Karpas-422 (cell line): ENCODE measurements at regions not wholly inside any gene's neighbourhood (a gene's known extent, or its start where the extent isn't known, plus 50 kb on each side); places are given as distances from the start of the nearest gene placed in this dataset.

ENCODE experiments used
- DNase-seq: peaks from one replicate; pipeline ENCODE4 v3.0.0-alpha.2; 2015
- H2AFZ ChIP-seq: fragments of 200-600 bp; sonication (generic); 2 replicates; pipeline ENCODE4 v1.6.1; 2014; ENCODE audit warnings: antibody characterized with exemption, low read length, mixed read lengths
- H3K27ac ChIP-seq: fragments of 200-600 bp; sonication (generic); 2 replicates; pipeline ENCODE4 v1.5.1; 2014; ENCODE audit warnings: mild to moderate bottlenecking, low read length, moderate library complexity
- H3K27me3 ChIP-seq: fragments of 200-600 bp; sonication (generic); 2 replicates; pipeline ENCODE4 v1.6.1; 2014; ENCODE audit warnings: low read length, mixed read lengths
- H3K36me3 ChIP-seq: fragments of 200-600 bp; sonication (generic); 2 replicates; pipeline ENCODE4 v1.6.1; 2014; ENCODE audit warnings: low read length, mixed read lengths; ENCODE audit not compliant: insufficient read depth
- H3K4me1 ChIP-seq: fragments of 200-600 bp; sonication (generic); 2 replicates; pipeline ENCODE4 v1.6.1; 2014; ENCODE audit warnings: mild to moderate bottlenecking, low read length, mixed read lengths
- H3K4me2 ChIP-seq: fragments of 200-600 bp; sonication (generic); 2 replicates; pipeline ENCODE4 v1.6.1; 2014; ENCODE audit warnings: low read length, low read depth, mild to moderate bottlenecking; ENCODE audit not compliant: poor library complexity, severe bottlenecking
- H3K4me3 ChIP-seq: fragments of 200-600 bp; sonication (generic); 2 replicates; pipeline ENCODE4 v1.5.1; 2014; ENCODE audit warnings: mild to moderate bottlenecking, antibody characterized with exemption, low read length, mixed read lengths
- H3K79me2 ChIP-seq: fragments of 200-600 bp; sonication (generic); 2 replicates; pipeline ENCODE4 v1.6.1; 2014; ENCODE audit warnings: mild to moderate bottlenecking, low read length, mixed read lengths
- H3K9ac ChIP-seq: fragments of 200-600 bp; sonication (generic); 2 replicates; pipeline ENCODE4 v1.6.0; 2014; ENCODE audit warnings: low read length
- H3K9me2 ChIP-seq: fragments of 200-600 bp; sonication (generic), shearing (Covaris generic); replicated peaks from 2 replicates; pipeline ENCODE4 v1.6.0; 2014; ENCODE audit warnings: mild to moderate bottlenecking, low read length, moderate library complexity; ENCODE audit not compliant: insufficient read depth
- H3K9me3 ChIP-seq: fragments of 300-700, 200-600 bp; sonication (generic); 2 replicates; pipeline ENCODE4 v1.6.1; 2014; ENCODE audit warnings: low read length, mixed read lengths
- H4K20me1 ChIP-seq: fragments of 200-600 bp; sonication (generic); 2 replicates; pipeline ENCODE4 v1.6.1; 2014; ENCODE audit warnings: mild to moderate bottlenecking, antibody characterized with exemption, low read length, low read depth; ENCODE audit not compliant: insufficient read depth

GRCh38 chr11:13102513-13102840 is 93.4 kb downstream of the RASSF10 start:
- Histone ChIP-seq H3K9me2 (no peaks in the 10 kb centered on the region), H3K9ac (no peak overlapping the region), H2AFZ (no peak overlapping the region), H3K27me3 (no peaks in the 10 kb centered on the region), H3K4me2 (no peak overlapping the region), H3K4me3 (no peak overlapping the region), H3K79me2 (no peaks in the 10 kb centered on the region), H3K9me3 (no peaks in the 10 kb centered on the region), H3K36me3 (no peaks in the 10 kb centered on the region), H3K27ac (no peak overlapping the region), H4K20me1 (no peaks in the 10 kb centered on the region), H3K4me1 (no peaks in the 10 kb centered on the region)
- DNase-seq, result no peak

- Histone ChIP-seq H3K9me2 (no peaks in the 10 kb centered on the region), H3K36me3 (no peaks in the 10 kb centered on the region), H3K4me3 (no peak overlapping the region), H3K79me2 (no peaks in the 10 kb centered on the region), H3K27me3 (no peaks in the 10 kb centered on the region), H3K4me1 (no peaks in the 10 kb centered on the region), H3K27ac (no peak overlapping the region), H4K20me1 (no peaks in the 10 kb centered on the region), H2AFZ (no peak overlapping the region), H3K4me2 (no peak overlapping the region), H3K9me3 (no peaks in the 10 kb centered on the region), H3K9ac (no peak overlapping the region)
- no peak for DNase-seq
Measured at GRCh38 chr11:13102865-13103539, 93.9 kb downstream of the RASSF10 start.

GRCh38 chr11:13103962-13104554 is 94.9 kb downstream of the RASSF10 start:
- Histone ChIP-seq H3K4me2 (no peak overlapping the region), H4K20me1 (no peaks in the 10 kb centered on the region), H3K9ac (no peak overlapping the region), H3K4me3 (no peak overlapping the region), H3K9me2 (no peaks in the 10 kb centered on the region), H3K27me3 (no peaks in the 10 kb centered on the region), H3K9me3 (no peaks in the 10 kb centered on the region), H3K4me1 (no peaks in the 10 kb centered on the region), H3K36me3 (no peaks in the 10 kb centered on the region), H3K27ac (no peak overlapping the region), H3K79me2 (no peaks in the 10 kb centered on the region), H2AFZ (no peak overlapping the region)
- no peak for DNase-seq

- Histone ChIP-seq H3K4me1 (no peaks in the 10 kb centered on the region), H3K4me3 (no peak overlapping the region), H3K27ac (no peak overlapping the region), H3K9ac (no peak overlapping the region), H3K9me2 (no peaks in the 10 kb centered on the region), H3K36me3 (no peaks in the 10 kb centered on the region), H3K79me2 (no peaks in the 10 kb centered on the region), H3K4me2 (no peak overlapping the region), H3K27me3 (no peaks in the 10 kb centered on the region; the same call in 1 of the 2 replicates), H4K20me1 (no peaks in the 10 kb centered on the region), H2AFZ (no peak overlapping the region), H3K9me3 (no peaks in the 10 kb centered on the region)
- no peak for DNase-seq
Measured at GRCh38 chr11:13104619-13105236, 95.6 kb downstream of the RASSF10 start.

- H3K9me2 ChIP-seq, result no peaks in the 10 kb centered on the region
- no peaks in the 10 kb centered on the region for H4K20me1 ChIP-seq
- H3K27me3 ChIP-seq, result no peaks in the 10 kb centered on the region; the same call in 1 of the 2 replicates
- no peaks in the 10 kb centered on the region for H3K4me1 ChIP-seq
- no peaks in the 10 kb centered on the region for H3K9me3 ChIP-seq
- no peak overlapping the region for H3K4me2 ChIP-seq
- no peak overlapping the region for H3K4me3 ChIP-seq
- H3K9ac ChIP-seq, result no peak overlapping the region
- no peak for DNase-seq
- H3K36me3 ChIP-seq, result no peaks in the 10 kb centered on the region
- no peaks in the 10 kb centered on the region for H3K79me2 ChIP-seq
- H2AFZ ChIP-seq, result no peak overlapping the region
- no peak overlapping the region for H3K27ac ChIP-seq
Measured at GRCh38 chr11:13105237-13105844, 96.2 kb downstream of the RASSF10 start.

- Histone ChIP-seq H3K9ac (no peak overlapping the region), H2AFZ (no peak overlapping the region), H3K9me3 (no peaks in the 10 kb centered on the region), H3K4me2 (no peak overlapping the region), H3K27ac (no peak overlapping the region), H3K4me3 (no peak overlapping the region), H3K36me3 (no peaks in the 10 kb centered on the region), H3K9me2 (no peaks in the 10 kb centered on the region), H3K27me3 (no peaks in the 10 kb centered on the region; the same call in 1 of the 2 replicates), H3K4me1 (no peaks in the 10 kb centered on the region), H4K20me1 (no peaks in the 10 kb centered on the region), H3K79me2 (no peaks in the 10 kb centered on the region)
- no peak for DNase-seq
Measured at GRCh38 chr11:13107544-13108044, 98.5 kb downstream of the RASSF10 start.

GRCh38 chr11:13108416-13108815 is 99.3 kb downstream of the RASSF10 start:
- no peaks in the 10 kb centered on the region for H3K4me1 ChIP-seq
- no peaks in the 10 kb centered on the region for H3K9me2 ChIP-seq
- no peaks in the 10 kb centered on the region for H3K9me3 ChIP-seq
- H2AFZ ChIP-seq, result no peak overlapping the region
- no peaks in the 10 kb centered on the region for H3K79me2 ChIP-seq
- no peak overlapping the region for H3K27ac ChIP-seq
- no peaks in the 10 kb centered on the region for H3K36me3 ChIP-seq
- DNase-seq, result no peak
- no peaks in the 10 kb centered on the region for H4K20me1 ChIP-seq
- no peak overlapping the region for H3K4me2 ChIP-seq
- H3K4me3 ChIP-seq, result no peak overlapping the region
- H3K27me3 ChIP-seq, result no peaks in the 10 kb centered on the region; the same call in 1 of the 2 replicates
- no peak overlapping the region for H3K9ac ChIP-seq

- H3K4me1 ChIP-seq, result no peaks in the 10 kb centered on the region
- no peaks in the 10 kb centered on the region for H3K36me3 ChIP-seq
- no peaks in the 10 kb centered on the region for H4K20me1 ChIP-seq
- H3K79me2 ChIP-seq, result no peaks in the 10 kb centered on the region
- no peak for DNase-seq
- no peaks in the 10 kb centered on the region for H3K9me3 ChIP-seq
- H2AFZ ChIP-seq, result no peak overlapping the region
- no peaks in the 10 kb centered on the region for H3K9me2 ChIP-seq
- H3K27ac ChIP-seq, result no peak overlapping the region
- no peaks in the 10 kb centered on the region; the same call in 1 of the 2 replicates for H3K27me3 ChIP-seq
- no peak overlapping the region for H3K4me2 ChIP-seq
- H3K4me3 ChIP-seq, result no peak overlapping the region
- no peak overlapping the region for H3K9ac ChIP-seq
Measured at GRCh38 chr11:13109616-13110015, 100.5 kb downstream of the RASSF10 start.
